Astrocyte of the hippocampus (primary cell): ENCODE measurements at regions not wholly inside any gene's neighbourhood (a gene's known extent, or its start where the extent isn't known, plus 50 kb on each side); places are given as distances from the start of the nearest gene placed in this dataset.
"Not testable (repeated sequence)": the region's sequence is repeated elsewhere in the genome, so short reads cannot be mapped to it uniquely, and the experiment has no call there.

Experiments used
- DNase-seq: peaks from one replicate; pipeline ENCODE4 v3.0.0; 2011; ENCODE audit warnings: low read depth, low spot score

GRCh38 chr7:25594122-25594521 is 365.8 kb upstream of the NPVF start:
- DNase-seq = no peak

- DNase-seq = no peak
Measured at GRCh38 chr7:25594728-25595127, 366.4 kb upstream of the NPVF start.

DNA sequence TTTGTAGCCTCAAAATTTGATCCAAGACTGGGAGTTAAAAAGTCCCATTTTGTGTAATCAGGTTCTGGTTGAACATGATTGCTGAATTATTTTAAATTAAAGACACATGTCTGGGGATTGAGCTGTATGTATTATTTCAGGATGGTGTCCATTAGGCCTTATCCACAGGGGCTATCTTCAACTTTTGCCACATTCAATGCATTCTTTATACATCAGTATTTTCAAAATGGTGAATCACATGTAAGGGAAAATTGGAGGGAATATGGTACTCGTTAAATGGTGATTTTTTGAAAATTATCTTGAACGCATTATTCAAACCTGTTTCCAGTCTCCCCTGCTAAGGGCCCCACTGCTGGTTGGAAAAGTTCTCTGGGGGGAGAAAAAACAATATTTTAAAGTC is 367.7 kb upstream of the NPVF start:
- no peak for DNase-seq

- DNase-seq = no peak
Measured at GRCh38 chr7:25596443-25596842, 368.2 kb upstream of the NPVF start.

DNA sequence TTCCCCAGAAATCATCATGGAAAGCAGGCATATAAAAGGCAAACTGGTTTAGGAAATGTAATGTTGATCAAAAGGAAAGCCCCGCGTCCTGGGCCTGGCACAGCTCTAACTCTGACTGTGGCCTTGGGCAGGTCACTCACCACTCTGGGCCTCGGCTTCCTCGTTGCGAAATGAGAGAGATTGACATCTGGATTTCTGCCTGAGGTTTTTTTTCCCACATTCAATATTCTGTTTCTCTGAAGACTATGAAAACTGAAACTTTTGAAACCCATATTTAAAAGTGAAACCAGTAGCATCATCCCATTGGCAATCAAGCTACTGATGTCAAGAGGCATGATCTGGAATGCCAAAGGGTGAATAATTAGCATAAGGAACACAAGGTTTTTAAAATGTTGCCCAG is 369.7 kb upstream of the NPVF start:
- DNase-seq = no peak

DNA sequence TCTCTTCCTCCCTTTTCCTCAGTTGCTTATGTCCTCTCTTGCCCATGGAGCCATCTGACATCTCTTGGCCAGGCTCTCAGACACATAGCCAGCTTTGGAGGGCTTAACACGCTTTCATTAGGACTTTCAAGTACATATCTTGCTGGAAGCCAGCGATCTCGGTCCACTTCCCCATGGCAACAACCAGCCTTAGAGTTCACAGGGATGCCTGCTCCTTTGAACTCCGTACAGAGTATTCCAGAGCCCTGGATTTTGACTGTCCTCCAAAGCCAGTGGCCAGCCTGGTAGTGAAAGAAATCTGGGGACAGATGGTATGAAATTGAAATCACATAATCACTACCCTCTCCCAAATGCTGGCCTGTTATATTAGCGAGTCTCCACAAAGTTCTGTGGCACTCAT is 370.5 kb upstream of the NPVF start:
- DNase-seq = no peak

DNA sequence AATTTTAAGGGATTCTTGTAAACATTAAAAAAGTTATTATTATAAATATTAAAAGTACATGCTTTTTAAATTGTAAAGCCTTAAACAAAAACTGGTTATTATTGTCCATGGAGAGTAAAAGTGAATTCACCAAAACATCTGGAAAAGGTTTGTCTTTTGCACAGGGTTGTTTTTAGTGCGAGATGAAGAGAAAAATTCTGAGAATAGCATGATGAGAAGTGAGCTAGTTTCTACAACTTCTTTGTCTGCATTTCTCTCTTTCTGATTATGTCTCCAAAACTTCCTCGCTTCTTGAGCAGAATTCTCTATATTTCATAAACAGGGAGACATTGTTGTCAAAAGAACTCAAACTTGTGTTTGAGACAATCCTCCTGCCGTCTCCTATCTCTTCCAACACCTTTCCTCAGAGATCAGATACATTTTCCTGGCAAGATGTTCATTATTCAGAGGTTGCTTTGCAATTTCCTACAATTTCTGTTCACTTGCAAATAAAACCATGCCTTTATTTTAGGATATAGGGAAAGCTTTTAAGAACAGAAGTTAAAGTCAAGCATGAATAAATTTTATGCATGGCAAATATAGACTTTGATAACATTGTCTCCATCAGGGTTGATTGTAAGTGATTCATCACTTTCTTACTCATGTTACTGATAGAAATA is 372.1 kb upstream of the NPVF start:
- DNase-seq = no peak

DNA sequence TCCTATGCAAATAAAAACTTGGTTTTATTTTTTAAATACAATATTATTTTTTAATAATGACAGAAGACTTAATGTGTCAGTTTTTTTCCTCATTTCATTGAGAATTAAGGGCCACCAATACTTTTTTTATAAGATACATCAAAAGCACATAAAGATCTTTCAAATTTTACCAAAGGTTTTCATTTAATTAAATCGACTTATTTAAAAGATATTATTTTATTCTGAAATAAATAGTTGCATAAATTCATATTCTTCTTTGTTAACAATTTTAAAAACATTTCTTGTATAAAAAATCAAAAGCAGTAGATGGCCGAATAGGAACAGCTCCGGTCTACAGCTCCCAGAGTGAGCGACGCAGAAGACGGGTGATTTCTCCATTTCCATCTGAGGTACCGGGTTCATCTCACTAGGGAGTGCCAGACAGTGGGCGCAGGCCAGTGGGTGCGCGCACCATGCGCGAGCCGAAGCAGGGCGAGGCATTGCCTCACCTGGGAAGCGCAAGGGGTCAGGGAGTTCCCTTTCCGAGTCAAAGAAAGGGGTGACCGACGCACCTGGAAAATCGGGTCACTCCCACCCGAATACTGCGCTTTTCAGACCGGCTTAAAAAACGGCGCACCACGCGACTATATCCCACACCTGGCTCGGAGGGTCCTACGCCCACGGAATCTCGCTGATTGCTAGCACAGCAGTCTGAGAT is 374.6 kb upstream of the NPVF start:
- DNase-seq = not testable (repeated sequence)

DNA sequence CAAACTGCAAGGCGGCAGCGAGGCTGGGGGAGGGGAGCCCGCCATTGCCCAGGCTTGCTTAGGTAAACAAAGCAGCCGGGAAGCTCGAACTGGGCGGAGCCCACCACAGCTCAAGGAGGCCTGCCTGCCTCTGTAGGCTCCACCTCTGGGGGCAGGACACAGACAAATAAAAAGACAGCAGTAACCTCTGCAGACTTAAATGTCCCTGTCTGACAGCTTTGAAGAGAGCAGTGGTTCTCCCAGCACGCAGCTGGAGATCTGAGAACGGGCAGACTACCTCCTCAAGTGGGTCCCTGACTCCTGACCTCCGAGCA is 375.1 kb upstream of the NPVF start:
- not testable (repeated sequence) for DNase-seq

- DNase-seq = peak; percentile 30
Measured at GRCh38 chr7:25611196-25611595, 382.9 kb upstream of the NPVF start.

- DNase-seq = no peak
Measured at GRCh38 chr7:25613912-25614311, 385.6 kb upstream of the NPVF start.

DNA sequence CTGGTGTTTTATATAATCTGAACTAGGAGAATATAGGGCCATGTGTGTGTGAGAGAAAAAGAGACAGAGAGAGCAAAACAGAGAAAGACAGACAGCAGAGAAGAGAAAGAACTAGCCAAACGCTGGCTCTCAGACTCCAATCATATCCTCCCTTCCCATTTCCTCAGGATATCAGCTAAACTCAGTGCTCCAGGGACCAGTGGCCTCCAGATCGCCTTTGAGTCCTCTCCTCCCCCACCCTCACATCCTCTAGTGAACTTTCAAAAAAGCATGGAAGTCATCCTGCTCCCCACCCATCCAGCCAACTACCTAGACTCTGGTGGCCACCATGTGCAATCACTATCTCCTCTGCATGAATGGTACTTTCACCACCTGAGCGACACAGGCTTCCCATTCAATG is 386.1 kb upstream of the NPVF start:
- no peak for DNase-seq

- DNase-seq = no peak
Measured at GRCh38 chr7:25615003-25615402, 386.7 kb upstream of the NPVF start.

DNA sequence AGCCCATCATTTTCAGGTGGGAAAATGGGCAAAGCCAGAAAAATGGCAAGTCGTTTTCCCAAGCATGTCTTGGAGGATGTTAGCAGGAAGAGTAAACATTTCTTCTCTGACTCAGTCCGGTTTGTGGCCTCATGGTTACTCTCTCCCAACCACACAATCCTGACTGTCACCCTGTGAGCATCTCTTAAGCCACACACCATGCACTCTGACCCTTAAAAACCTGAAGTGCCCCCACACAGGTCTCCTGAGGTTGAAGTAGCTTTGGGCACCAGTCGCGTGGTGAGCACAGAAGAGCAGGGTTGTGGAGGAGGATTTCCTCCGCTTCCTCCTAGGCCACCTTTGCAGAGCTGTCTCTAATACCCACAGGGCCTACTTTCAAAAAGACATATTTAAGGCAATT is 387.3 kb upstream of the NPVF start:
- no peak for DNase-seq

DNA sequence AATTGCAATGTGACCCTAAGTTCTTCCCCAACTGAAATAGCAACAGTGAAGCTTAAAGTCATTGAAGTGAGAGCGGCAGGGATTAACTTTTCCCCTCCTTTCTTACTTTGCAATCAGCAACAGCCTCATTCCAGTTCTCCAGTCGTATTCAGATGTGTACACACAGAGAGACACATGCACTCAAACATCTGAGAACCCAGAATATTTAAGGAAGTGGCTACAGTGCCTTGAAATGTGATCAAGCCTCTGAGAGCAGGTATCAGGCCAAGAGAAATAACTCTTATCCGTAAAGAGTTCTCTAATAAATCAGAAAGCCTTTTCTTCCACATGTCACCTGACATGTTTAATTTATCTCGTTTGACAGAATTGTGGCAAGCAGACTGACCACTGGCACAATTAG is 388.9 kb upstream of the NPVF start:
- peak; percentile 34 for DNase-seq

GRCh38 chr7:25617673-25618072 is 389.4 kb upstream of the NPVF start:
- DNase-seq = no peak

DNA sequence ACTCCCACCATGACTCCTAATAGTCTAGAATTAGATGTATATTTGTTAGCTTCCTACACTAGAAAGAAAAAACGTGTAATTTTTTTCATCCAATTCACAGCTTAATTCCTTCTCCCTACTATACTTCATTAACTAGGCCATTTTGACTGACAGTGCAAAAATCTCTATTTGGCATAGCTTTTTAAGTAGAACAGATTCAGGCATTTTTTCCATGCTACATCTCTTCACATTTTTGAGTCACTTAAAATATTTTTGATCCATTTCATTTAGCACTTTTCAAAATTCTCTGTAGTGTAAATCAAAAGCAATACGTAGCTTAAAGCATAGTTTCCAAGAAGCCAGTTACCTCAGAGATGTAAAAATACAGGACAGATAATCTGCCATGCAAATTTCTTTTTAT is 391.1 kb upstream of the NPVF start:
- no peak for DNase-seq

GRCh38 chr7:25619963-25620799 is 391.9 kb upstream of the NPVF start:
- DNase-seq = no peak

DNA sequence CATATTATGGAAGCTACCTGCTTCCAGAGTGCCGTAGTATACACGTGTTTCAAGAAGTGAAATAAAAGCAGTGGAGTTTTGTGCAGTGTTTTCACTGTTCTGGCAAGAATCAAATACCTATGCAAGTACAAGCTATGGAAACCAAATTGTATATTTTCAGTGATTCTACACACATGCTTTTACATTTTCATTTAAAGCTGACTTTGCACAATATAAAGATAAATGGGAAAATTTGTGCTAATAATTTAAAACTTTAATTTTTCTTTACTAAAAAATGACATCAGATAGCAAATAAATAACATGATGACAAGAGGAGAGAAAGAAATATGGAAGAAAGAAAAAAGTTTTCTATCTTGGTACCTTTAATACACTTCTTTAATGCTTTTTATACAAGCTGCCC is 393.7 kb upstream of the NPVF start:
- no peak for DNase-seq

DNA sequence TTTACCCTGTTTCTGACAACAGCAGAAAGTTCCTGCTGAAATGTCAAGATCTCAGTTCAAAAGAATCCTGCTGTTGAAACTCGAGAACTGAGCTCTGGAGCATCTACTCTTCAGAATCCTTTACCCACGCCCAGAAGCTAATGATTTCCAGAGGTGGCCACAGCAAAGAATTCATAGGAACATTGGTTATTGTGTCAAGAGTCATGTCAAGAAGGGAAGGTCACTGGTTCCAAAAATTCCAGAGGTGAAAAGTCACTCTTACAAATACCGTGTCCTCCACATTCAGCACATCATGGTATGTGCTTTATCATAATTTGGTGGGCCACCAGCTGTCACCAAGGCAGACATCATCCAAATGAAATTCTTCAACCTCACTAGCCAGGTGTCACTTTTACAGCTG is 394.4 kb upstream of the NPVF start:
- DNase-seq = no peak

DNA sequence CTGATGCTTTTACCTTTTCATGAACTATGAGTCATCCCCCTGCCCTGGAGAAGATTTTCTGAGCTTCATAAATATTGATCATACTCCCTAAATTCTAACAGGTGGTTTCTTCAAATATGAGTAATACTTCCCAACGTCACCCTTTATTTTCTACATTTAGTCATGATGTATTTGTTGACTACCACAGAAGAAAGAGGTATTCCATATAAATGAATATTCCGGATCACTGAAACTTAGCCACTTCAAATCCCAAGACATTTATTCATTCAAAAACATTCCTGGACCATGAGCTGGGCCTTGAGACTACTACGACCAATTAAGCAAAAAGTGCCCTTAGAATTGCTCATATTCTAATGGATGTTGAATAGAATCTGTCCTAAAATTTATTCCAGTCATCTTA is 395.8 kb upstream of the NPVF start:
- DNase-seq = peak; percentile 71

DNA sequence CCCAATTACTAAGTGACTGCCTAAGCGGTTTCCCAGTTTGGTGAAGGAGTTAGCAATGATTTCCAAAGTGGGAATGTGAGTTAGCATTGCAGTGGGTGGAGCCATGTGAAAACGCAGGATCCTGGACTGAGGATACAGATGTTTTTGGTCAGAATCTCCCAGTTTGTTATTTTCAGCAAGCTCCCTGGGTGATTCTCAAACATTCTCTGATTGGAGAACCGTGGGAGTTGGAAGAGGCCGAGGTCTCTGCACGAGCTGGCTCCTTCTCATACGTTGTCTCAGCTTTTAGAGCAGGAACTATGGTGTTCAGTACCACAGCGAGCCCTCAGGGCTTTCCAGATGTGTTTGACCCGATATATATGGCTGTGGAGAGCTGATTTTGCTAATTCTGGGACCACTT is 396.5 kb upstream of the NPVF start:
- DNase-seq = no peak
